Fibroblast of skin of right quadriceps (primary cell): ENCODE measurements at regions not wholly inside any gene's neighbourhood (a gene's known extent, or its start where the extent isn't known, plus 50 kb on each side); places are given as distances from the start of the nearest gene placed in this dataset.
"Not testable (repeated sequence)": the region's sequence is repeated elsewhere in the genome, so short reads cannot be mapped to it uniquely, and the experiment has no call there.

Experiments used
- DNase-seq: peaks from one replicate; pipeline ENCODE4 v3.0.0-alpha.2; 2013

GRCh38 chr4:30461218-30461617 is 259.0 kb upstream of the PCDH7 start:
- DNase-seq: no peak

- DNase-seq: no peak
Observed at GRCh38 chr4:30462445-30463090, 257.6 kb upstream of the PCDH7 start.

GRCh38 chr4:30471861-30472260 is 248.3 kb upstream of the PCDH7 start:
- no peak for DNase-seq

- no peak for DNase-seq
Observed at GRCh38 chr4:30473225-30473624, 246.9 kb upstream of the PCDH7 start.

- no peak for DNase-seq
Observed at GRCh38 chr4:30495251-30495650, 224.9 kb upstream of the PCDH7 start.

GRCh38 chr4:30495651-30496310 is 224.4 kb upstream of the PCDH7 start:
- DNase-seq: no peak

GRCh38 chr4:30511751-30512150 is 208.4 kb upstream of the PCDH7 start:
- DNase-seq: no peak

- no peak for DNase-seq
Observed at GRCh38 chr4:30518211-30518610, 202.0 kb upstream of the PCDH7 start.

- no peak for DNase-seq
Observed at GRCh38 chr4:30525662-30526315, 194.4 kb upstream of the PCDH7 start.

- DNase-seq: no peak
Observed at GRCh38 chr4:30535255-30535654, 184.9 kb upstream of the PCDH7 start.

- DNase-seq: no peak
Observed at GRCh38 chr4:30536231-30536630, 183.9 kb upstream of the PCDH7 start.

GRCh38 chr4:30537456-30537855 is 182.7 kb upstream of the PCDH7 start:
- DNase-seq: peak; percentile 79

- DNase-seq: no peak
Observed at GRCh38 chr4:30538794-30539193, 181.4 kb upstream of the PCDH7 start.

GRCh38 chr4:30543057-30543456 is 177.1 kb upstream of the PCDH7 start:
- no peak for DNase-seq

GRCh38 chr4:30553151-30553550 is 167.0 kb upstream of the PCDH7 start:
- no peak for DNase-seq

GRCh38 chr4:30553706-30554105 is 166.5 kb upstream of the PCDH7 start:
- DNase-seq: peak; percentile 2

GRCh38 chr4:30555775-30556174 is 164.4 kb upstream of the PCDH7 start:
- no peak for DNase-seq

- DNase-seq: no peak
Observed at GRCh38 chr4:30559481-30559880, 160.7 kb upstream of the PCDH7 start.

GRCh38 chr4:30586850-30587249 is 133.3 kb upstream of the PCDH7 start:
- no peak for DNase-seq

- DNase-seq: not testable (repeated sequence)
Observed at GRCh38 chr4:30589669-30590068, 130.5 kb upstream of the PCDH7 start.

- peak; percentile 65 for DNase-seq
Observed at GRCh38 chr4:30600246-30601017, 119.7 kb upstream of the PCDH7 start.

GRCh38 chr4:30601070-30601865 is 118.9 kb upstream of the PCDH7 start:
- DNase-seq: no peak
